ENCODE measurements at regions not wholly inside any gene's neighbourhood (a gene's known extent, or its start where the extent isn't known, plus 50 kb on each side); places are given as distances from the start of the nearest gene placed in this dataset.

DNA sequence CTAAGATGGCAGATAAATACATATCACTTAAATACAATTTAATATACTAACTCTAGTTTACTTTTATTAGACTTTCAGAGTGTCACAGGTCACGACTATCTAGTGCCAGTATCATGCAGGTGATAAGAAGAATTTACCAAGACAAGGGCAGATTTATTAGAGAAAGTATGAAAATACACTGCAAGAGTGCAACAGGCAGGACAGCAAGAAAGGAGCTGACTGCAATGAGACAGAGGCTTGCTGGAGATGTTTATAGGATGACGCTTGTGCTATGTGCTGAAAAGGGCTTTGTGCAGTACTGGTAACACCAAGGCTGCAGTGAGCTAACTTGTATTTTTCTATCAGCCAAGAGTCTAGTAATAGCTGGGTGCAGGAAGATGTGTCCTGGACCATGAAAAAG lies 96.7 kb upstream of the QRFPR start:
- no peak overlapping the region for H3K27ac ChIP-seq (ENCODE audit: low read depth, low read length)
- no peaks in the 10 kb centered on the region for H3K9me3 ChIP-seq (ENCODE audit: control insufficient read depth in 5 of 5, low read length in 5 of 5)
- no peak overlapping the region for H3K4me3 ChIP-seq (ENCODE audit: low read depth in 1 of 5, low read length in 5 of 5)
- H3K9ac ChIP-seq (ENCODE audit: low read length in 5 of 5): no peak overlapping the region
- H3K36me3 ChIP-seq (ENCODE audit: control insufficient read depth in 5 of 5, insufficient read depth in 5 of 5, low read length in 5 of 5): no peaks in the 10 kb centered on the region
- H3K4me1 ChIP-seq (ENCODE audit: control insufficient read depth in 5 of 5, insufficient read depth in 5 of 5, low read length in 5 of 5): no peaks in the 10 kb centered on the region
- H3K27me3 ChIP-seq (ENCODE audit: control insufficient read depth in 5 of 5, insufficient read depth in 4 of 5, low read length in 5 of 5): no peaks in the 10 kb centered on the region

DNA sequence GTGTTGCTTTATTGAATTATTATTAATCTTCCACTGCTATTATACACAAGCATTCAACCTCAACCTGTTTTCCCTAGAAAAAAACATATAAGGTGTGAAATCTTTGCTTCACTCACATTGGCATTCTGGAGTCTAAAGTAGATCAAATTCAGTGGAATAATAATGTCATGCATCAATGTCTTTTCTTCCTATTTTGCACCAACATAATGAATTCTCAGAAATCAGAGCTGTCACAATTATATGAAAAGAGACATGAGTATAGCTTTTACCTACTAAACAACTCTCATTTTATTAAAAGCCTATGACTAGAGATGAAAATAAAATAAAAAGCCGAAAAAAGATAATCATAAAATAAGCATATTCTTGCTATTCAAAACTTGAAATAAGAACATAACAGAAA lies 96.3 kb upstream of the QRFPR start:
- Histone ChIP-seq H3K9ac (ENCODE audit: low read length in 5 of 5) (no peak overlapping the region), H3K27ac (ENCODE audit: low read depth, low read length) (no peak overlapping the region), H3K36me3 (ENCODE audit: control insufficient read depth in 5 of 5, insufficient read depth in 5 of 5, low read length in 5 of 5) (no peaks in the 10 kb centered on the region), H3K4me3 (ENCODE audit: low read depth in 1 of 5, low read length in 5 of 5) (no peak overlapping the region), H3K9me3 (ENCODE audit: control insufficient read depth in 5 of 5, low read length in 5 of 5) (no peaks in the 10 kb centered on the region), H3K4me1 (ENCODE audit: control insufficient read depth in 5 of 5, insufficient read depth in 5 of 5, low read length in 5 of 5) (no peaks in the 10 kb centered on the region), H3K27me3 (ENCODE audit: control insufficient read depth in 5 of 5, insufficient read depth in 4 of 5, low read length in 5 of 5) (no peaks in the 10 kb centered on the region)

DNA sequence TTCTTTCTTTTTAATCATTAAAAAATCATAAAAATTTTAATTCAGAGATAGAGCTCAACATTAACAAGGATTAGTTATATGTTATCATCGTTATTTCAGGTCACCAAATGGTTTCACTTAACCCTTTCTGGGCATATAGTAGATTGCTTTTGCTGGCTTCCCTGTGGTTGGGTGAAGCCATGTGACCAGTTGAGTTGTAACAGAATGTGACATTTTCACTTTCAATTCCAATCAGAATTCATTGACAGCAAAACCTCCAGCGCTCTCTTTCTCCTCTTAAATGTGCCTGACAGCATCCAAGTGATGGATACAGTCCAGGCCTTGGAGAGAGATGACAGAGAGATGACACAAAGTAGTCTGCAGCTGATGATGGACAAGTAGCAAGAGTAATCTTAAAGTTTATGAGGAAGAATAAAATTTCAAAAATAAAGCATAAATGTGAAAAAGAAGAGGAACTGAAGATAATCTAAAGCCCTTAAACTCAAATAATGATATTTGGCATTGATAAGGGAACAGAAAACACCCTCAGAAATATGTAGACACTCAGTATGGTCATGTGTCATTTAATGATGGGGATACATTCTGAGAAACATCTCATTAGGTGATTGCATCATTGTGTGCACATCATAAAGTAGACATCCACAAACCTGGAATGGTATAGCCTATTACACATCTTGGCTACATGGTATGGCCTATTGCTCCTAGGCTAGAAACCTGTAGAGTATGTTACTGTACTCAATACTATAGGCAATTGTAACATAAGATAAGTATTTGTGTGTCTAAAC lies 92.3 kb upstream of the QRFPR start:
- H3K4me1 ChIP-seq (ENCODE audit: control insufficient read depth in 5 of 5, insufficient read depth in 5 of 5, low read length in 5 of 5): no peaks in the 10 kb centered on the region
- H3K9me3 ChIP-seq (ENCODE audit: control insufficient read depth in 5 of 5, low read length in 5 of 5): peaks cover 0 to 1% (median 0%) of the 10 kb centered on the region in 5 donors
- no peak overlapping the region for H3K4me3 ChIP-seq (ENCODE audit: low read depth in 1 of 5, low read length in 5 of 5)
- no peak overlapping the region for H3K27ac ChIP-seq (ENCODE audit: low read depth, low read length)
- H3K36me3 ChIP-seq (ENCODE audit: control insufficient read depth in 5 of 5, insufficient read depth in 5 of 5, low read length in 5 of 5): no peaks in the 10 kb centered on the region
- H3K9ac ChIP-seq (ENCODE audit: low read length in 5 of 5): no peak overlapping the region
- no peaks in the 10 kb centered on the region for H3K27me3 ChIP-seq (ENCODE audit: control insufficient read depth in 5 of 5, insufficient read depth in 4 of 5, low read length in 5 of 5)

DNA sequence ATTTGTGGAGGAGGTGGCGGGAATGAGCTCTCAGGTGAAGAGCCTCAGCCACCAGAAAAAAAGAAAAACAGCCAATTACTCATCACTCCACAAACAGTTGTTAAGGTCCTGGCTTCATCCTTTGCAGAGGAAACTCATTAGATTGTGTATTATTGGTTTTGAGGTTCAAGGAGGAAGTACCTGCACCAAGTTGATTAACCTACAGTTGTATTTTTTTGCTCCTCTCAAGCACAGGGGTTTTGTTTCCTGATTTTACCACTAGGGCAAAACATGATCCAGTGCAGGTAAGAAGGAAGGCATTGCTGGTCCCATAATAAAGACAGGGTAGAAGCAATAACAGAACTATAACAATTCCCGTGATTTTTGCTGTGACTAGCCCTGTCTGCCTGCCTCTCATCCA lies 84.0 kb upstream of the QRFPR start:
- Histone ChIP-seq H3K9ac (ENCODE audit: low read length in 5 of 5) (no peak overlapping the region), H3K27me3 (ENCODE audit: control insufficient read depth in 5 of 5, insufficient read depth in 4 of 5, low read length in 5 of 5) (peaks cover 0 to 2% (median 0%) of the 10 kb centered on the region in 5 donors), H3K4me1 (ENCODE audit: control insufficient read depth in 5 of 5, insufficient read depth in 5 of 5, low read length in 5 of 5) (peaks cover 0 to 4% (median 0%) of the 10 kb centered on the region in 5 donors), H3K36me3 (ENCODE audit: control insufficient read depth in 5 of 5, insufficient read depth in 5 of 5, low read length in 5 of 5) (no peaks in the 10 kb centered on the region), H3K27ac (ENCODE audit: low read depth, low read length) (no peak overlapping the region), H3K9me3 (ENCODE audit: control insufficient read depth in 5 of 5, low read length in 5 of 5) (peaks cover 0 to 6% (median 3%) of the 10 kb centered on the region in 5 donors), H3K4me3 (ENCODE audit: low read depth in 1 of 5, low read length in 5 of 5) (no peak overlapping the region)

- Histone ChIP-seq H3K9ac (ENCODE audit: low read length in 5 of 5) (no peak overlapping the region), H3K27me3 (ENCODE audit: control insufficient read depth in 5 of 5, insufficient read depth in 4 of 5, low read length in 5 of 5) (peaks cover 0 to 4% (median 0%) of the 10 kb centered on the region in 5 donors), H3K4me1 (ENCODE audit: control insufficient read depth in 5 of 5, insufficient read depth in 5 of 5, low read length in 5 of 5) (peaks cover 0 to 4% (median 0%) of the 10 kb centered on the region in 5 donors), H3K27ac (ENCODE audit: low read depth, low read length) (no peak overlapping the region), H3K36me3 (ENCODE audit: control insufficient read depth in 5 of 5, insufficient read depth in 5 of 5, low read length in 5 of 5) (no peaks in the 10 kb centered on the region), H3K4me3 (ENCODE audit: low read depth in 1 of 5, low read length in 5 of 5) (no peak overlapping the region), H3K9me3 (ENCODE audit: control insufficient read depth in 5 of 5, low read length in 5 of 5) (peaks cover 0 to 3% (median under 1%) of the 10 kb centered on the region in 5 donors)
Observed at GRCh38 chr4:121462660-121463261, 81.9 kb upstream of the QRFPR start.

DNA sequence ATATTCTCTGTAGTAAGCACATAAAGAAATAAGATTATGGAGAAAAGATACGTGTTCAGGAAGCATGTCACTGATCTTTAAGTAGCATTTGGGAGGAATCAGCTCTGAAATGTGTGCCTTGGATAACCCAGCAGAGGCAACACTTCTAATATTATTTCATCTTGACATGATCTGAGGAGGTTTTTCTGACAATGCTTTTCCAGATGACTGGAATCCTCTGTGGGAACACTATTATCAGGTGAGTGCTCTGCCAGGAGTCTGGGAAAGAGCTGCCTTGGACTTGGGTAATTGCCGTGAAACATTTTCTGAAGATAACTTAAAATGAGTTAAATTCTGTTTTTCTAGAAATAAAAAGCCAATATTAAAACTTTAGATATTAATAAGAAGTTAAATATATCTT lies 78.2 kb upstream of the QRFPR start:
- peaks cover 0 to 13% (median 6%) of the 10 kb centered on the region in 5 donors for H3K27me3 ChIP-seq (ENCODE audit: control insufficient read depth in 5 of 5, insufficient read depth in 4 of 5, low read length in 5 of 5)
- H3K4me1 ChIP-seq (ENCODE audit: control insufficient read depth in 5 of 5, insufficient read depth in 5 of 5, low read length in 5 of 5): peaks cover 0 to 7% (median 0%) of the 10 kb centered on the region in 5 donors
- no peak overlapping the region for H3K9ac ChIP-seq (ENCODE audit: low read length in 5 of 5)
- H3K36me3 ChIP-seq (ENCODE audit: control insufficient read depth in 5 of 5, insufficient read depth in 5 of 5, low read length in 5 of 5): no peaks in the 10 kb centered on the region
- no peak overlapping the region for H3K4me3 ChIP-seq (ENCODE audit: low read depth in 1 of 5, low read length in 5 of 5)
- no peaks in the 10 kb centered on the region for H3K9me3 ChIP-seq (ENCODE audit: control insufficient read depth in 5 of 5, low read length in 5 of 5)
- H3K27ac ChIP-seq (ENCODE audit: low read depth, low read length): no peak overlapping the region

DNA sequence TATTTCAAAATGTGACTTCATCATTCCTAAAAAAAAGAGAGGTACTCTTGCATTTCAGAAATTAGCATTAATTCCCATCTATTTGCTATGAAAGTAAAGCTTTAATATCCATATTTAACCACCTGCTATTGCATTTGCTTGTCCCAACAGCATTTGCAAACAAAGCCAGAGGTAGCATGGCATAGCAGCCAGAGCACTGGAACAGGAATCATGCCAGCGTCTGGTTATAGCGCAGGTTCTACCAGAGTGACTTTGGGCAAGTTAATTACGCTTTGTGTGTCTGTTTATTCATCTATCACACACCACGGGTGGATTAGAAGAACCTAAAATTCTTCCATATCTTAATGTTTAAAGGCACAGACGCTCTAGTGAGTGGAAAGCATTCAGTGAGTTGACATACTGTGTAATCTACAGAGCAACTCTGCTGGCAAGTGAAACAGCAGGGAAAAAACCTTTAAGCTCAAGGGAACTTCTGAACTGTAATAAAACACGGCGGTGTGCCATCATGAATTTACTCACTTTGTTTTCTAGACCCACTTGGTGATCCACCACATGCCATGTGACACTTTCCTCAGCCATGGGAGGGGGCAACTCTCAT lies 76.6 kb upstream of the QRFPR start:
- Histone ChIP-seq H3K9me3 (ENCODE audit: control insufficient read depth in 5 of 5, low read length in 5 of 5) (no peaks in the 10 kb centered on the region), H3K27me3 (ENCODE audit: control insufficient read depth in 5 of 5, insufficient read depth in 4 of 5, low read length in 5 of 5) (peaks cover 0 to 13% (median 6%) of the 10 kb centered on the region in 5 donors), H3K27ac (ENCODE audit: low read depth, low read length) (no peak overlapping the region), H3K4me1 (ENCODE audit: control insufficient read depth in 5 of 5, insufficient read depth in 5 of 5, low read length in 5 of 5) (peaks cover 0 to 4% (median 0%) of the 10 kb centered on the region in 5 donors), H3K4me3 (ENCODE audit: low read depth in 1 of 5, low read length in 5 of 5) (no peak overlapping the region), H3K9ac (ENCODE audit: low read length in 5 of 5) (no peak overlapping the region), H3K36me3 (ENCODE audit: control insufficient read depth in 5 of 5, insufficient read depth in 5 of 5, low read length in 5 of 5) (no peaks in the 10 kb centered on the region)

DNA sequence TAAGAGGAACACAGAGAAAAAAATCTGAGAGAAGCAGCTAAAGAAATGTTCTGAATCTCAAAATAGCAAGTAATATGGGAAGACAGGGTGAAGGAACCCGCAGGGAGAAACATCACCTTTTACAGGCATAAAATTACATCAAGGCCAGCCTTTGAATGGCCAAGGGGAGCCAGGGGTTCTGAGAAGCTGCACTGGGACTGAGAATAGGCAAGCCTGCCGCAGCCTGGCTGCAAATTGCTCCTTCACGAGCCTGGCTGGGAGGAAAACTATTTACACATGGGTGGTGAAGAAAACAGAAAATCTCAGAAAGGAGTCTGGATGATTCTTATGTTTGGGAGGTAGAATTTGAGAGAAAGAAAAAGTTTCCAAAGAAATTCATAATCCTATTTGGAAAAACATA lies 74.5 kb upstream of the QRFPR start:
- Histone ChIP-seq H3K27me3 (ENCODE audit: control insufficient read depth in 5 of 5, insufficient read depth in 4 of 5, low read length in 5 of 5) (peaks cover 0 to 13% (median 5%) of the 10 kb centered on the region in 5 donors), H3K4me3 (ENCODE audit: low read depth in 1 of 5, low read length in 5 of 5) (no peak overlapping the region), H3K9ac (ENCODE audit: low read length in 5 of 5) (no peak overlapping the region), H3K27ac (ENCODE audit: low read depth, low read length) (no peak overlapping the region), H3K9me3 (ENCODE audit: control insufficient read depth in 5 of 5, low read length in 5 of 5) (no peaks in the 10 kb centered on the region), H3K4me1 (ENCODE audit: control insufficient read depth in 5 of 5, insufficient read depth in 5 of 5, low read length in 5 of 5) (peaks cover 0 to 3% (median 0%) of the 10 kb centered on the region in 5 donors), H3K36me3 (ENCODE audit: control insufficient read depth in 5 of 5, insufficient read depth in 5 of 5, low read length in 5 of 5) (no peaks in the 10 kb centered on the region)

GRCh38 chr4:121454251-121454979 lies 73.6 kb upstream of the QRFPR start:
- Histone ChIP-seq H3K4me3 (ENCODE audit: low read depth in 1 of 5, low read length in 5 of 5) (no peak overlapping the region), H3K36me3 (ENCODE audit: control insufficient read depth in 5 of 5, insufficient read depth in 5 of 5, low read length in 5 of 5) (no peaks in the 10 kb centered on the region), H3K9me3 (ENCODE audit: control insufficient read depth in 5 of 5, low read length in 5 of 5) (no peaks in the 10 kb centered on the region), H3K27me3 (ENCODE audit: control insufficient read depth in 5 of 5, insufficient read depth in 4 of 5, low read length in 5 of 5) (peaks cover 0 to 13% (median 5%) of the 10 kb centered on the region in 5 donors), H3K4me1 (ENCODE audit: control insufficient read depth in 5 of 5, insufficient read depth in 5 of 5, low read length in 5 of 5) (peaks cover 0 to 3% (median 0%) of the 10 kb centered on the region in 5 donors), H3K9ac (ENCODE audit: low read length in 5 of 5) (no peak overlapping the region), H3K27ac (ENCODE audit: low read depth, low read length) (no peak overlapping the region)

All from subcutaneous abdominal adipose tissue (tissue), 5 donors.